Activated CD4-positive, CD25-positive, alpha-beta regulatory T cell treated with anti-CD3 and anti-CD28 coated beads, Interleukin-2, amount 50 U/mL, for 72 hours (primary cell): ENCODE measurements at regions not wholly inside any gene's neighbourhood (a gene's known extent, or its start where the extent isn't known, plus 50 kb on each side); places are given as distances from the start of the nearest gene placed in this dataset.

Experiments
- DNase-seq: peaks from one replicate; pipeline ENCODE4 v3.0.0; 2021

DNA sequence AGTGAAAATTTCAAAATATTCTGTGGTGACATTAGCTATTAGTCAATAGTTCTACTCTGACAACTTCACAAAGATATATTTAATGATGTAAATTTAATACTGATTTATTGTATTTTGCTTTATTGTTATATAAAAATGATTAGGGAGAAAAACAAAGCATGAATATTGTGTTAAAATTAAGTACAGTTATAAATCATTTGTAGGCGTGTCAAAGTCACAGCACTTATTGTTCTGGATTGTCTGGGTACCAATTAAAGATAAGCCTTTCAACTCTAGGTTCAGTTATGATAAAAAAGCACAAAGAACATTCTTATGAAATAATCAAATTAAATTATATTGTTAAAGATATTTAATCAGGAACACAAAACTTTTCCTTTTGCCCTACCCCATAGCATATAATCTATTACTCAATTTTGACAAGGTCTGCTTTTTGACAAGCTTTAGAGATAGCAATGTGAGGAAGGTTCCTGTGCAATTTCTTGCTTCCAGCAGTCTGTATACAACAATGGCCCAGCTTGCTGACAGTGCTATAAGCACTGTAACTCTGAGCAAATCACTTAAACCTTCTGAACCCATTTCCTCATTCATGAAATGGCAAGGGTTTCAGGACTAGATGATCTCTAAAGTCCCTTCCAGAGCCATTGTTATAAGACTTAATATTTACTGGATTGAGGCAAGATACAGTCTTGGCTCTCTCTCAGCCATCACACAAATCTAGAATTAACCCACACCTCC lies 910.3 kb upstream of the LCORL start:
- no peak for DNase-seq

DNA sequence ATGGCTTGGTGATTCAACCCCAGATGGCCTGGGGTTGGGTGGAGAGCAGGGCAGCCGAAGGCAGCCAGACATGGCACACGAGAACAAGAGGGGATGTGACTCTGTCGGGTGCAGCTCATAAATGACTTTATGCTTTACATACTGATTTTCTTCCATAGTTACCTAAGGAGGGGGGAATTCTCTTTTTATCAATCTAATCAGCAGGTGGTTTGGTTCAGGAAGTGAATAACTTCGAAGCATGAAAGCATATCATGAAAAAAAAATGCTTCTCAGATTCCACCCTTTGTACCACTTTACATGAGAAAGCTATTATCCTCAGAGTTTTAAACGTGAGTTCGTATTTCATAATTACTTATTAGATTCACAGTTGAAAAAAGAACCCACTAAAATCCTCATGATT lies 908.9 kb upstream of the LCORL start:
- no peak for DNase-seq

DNA sequence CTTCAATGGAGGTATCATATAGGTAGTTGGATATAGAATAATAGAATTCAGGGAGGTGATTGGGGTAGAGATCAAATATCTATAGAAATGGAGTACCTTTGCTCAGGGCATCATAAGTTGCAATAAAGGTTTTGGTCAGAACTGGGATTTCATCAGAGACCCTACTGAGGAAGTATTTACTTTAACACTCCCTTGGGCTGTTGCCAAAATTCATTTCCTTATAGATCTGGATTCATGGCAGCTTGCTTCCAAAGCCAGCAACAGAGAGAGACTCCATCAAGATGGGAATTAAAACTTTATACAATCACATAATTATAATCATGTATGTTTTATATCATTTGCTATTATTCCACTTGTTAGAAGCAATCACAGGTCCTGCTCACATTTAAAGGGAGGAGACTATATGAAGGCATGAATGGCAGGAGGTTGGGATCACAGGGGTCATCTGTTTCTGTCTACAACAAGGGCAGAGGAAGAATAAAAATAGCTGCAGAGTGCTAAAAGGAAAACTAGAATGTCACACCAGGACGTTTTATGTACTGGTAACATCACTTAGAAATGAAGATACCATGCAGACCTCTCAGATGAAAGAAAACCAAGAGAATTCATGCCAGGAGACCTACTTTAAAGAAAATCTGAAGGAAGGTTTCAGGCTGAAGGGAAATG lies 902.1 kb upstream of the LCORL start:
- DNase-seq = no peak

DNA sequence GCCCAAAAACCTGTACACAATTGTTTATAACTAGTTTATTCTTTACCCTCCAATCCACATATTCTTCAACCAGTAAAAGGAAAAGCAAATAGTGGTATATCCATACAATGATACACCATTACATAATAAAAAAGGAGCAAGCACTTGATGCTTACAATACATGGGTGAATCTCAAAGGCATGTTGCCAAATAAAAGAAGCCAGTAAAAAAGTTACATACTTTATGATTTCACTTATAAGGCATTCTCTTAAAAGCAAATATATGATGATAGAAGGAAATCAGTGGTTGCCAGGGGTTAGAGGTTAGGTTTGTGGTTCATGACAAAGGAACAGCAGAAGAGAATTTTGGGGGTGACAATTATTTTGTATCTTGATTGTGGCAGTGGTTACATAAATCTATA lies 896.1 kb upstream of the LCORL start:
- DNase-seq = no peak

DNA sequence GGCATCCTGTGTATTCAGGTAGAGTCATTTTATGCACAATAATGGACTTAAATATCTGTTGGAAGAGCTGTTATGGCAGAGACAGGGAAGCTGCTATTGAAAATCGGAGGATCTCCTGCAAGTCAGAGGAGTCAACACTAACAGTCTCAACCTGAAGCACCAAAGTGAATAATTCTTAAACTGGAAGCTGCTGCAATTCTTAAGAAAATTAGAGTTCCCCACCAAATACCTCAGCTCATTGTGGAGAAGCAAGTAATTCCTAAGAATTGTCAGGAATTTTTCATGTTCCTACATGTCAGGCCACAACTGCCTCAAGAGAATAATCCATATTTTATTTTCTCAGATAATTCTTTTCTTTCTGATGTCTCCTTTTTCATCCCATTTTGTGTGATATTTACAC lies 892.6 kb upstream of the LCORL start:
- no peak for DNase-seq

DNA sequence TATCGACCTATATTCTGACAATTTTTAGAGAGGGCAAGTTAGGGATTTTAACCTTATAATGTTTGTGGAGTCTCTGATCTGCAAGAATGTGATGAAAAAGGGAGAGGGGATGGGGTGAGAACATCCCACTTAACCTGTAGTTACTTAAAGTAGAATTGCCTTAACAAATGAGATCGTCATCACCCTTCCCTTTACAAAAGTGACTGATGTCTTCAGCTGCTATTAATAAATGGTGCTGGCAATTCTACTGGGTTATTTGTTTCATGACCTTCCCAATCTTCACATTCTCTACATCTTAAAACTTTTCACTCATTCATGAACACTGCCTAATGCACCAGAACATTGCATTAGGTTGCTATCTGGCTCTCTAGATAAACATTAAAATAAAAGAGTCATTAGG lies 873.4 kb upstream of the LCORL start:
- DNase-seq = no peak

DNA sequence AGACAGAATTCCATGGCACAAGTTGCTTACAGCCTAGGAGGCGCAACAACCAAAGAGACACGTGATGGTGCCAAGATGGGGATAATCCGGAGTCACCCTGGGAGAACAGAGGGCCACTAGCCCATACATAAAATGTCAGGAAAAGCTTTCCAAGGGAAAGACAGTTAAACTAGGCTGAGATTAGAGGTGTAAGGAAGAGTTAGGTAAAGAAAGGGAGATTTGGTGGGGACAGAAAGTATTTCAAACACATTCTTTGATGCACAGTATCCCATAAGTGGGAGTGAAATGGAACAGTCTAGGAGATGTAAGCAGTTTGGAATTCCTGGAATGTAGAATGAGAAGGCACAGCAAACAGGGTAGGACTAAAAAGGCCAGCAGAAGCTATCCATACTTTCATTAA lies 860.9 kb upstream of the LCORL start:
- no peak for DNase-seq

DNA sequence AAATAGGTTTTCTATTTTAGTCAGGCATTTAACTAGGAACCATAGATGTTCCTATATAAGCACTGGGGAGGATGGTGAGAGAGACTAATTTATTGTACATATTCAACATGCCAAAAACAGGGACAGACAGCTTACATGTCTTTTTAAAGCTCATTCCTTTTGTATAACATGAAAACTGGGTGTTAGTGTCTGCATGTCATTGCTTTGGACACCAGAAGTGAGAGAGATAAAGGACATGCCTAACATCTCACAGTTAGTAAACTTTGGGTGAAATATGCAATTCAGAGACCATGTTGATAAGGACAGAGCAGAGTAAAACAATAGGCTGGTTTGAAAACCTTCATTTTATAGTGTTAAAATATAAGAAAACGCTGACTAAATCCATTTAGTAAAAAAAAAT lies 860.0 kb upstream of the LCORL start:
- DNase-seq = no peak

DNA sequence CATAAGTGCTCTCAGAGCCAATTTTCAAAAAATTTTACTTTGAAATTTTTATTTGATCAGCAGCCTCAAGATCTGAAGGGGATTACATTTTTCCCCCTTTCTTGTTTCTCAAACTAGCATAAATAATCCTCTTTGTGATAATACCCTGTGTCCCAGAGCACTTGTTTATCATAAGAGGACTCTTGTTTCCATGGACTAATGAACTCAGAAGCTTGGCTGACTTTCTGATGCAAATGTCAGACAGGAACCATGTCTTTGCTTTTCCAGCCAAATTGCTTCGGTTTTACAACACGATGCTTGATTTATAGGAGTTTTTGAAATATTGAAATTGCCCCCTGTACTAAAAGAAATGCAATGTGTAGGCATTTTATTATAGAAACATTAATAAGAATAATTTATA lies 859.3 kb upstream of the LCORL start:
- DNase-seq = no peak

DNA sequence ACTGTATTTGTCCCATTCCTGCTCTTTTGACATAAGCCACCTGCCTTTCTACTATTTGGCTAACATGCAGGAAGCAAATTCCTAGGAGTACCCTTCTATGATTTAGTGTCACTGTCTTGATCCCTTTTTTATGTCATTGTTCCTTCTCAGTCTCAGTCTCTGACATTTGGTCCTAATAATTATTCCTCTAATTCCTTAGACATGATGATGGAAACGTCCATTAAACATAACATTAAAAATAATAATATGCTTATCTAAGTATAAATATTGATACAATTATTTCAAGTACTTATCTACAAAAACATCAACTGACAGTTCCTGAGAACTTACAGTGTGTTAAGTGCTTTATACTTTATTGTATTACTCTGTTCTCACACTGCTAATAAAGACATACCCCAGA lies 857.0 kb upstream of the LCORL start:
- no peak for DNase-seq

DNA sequence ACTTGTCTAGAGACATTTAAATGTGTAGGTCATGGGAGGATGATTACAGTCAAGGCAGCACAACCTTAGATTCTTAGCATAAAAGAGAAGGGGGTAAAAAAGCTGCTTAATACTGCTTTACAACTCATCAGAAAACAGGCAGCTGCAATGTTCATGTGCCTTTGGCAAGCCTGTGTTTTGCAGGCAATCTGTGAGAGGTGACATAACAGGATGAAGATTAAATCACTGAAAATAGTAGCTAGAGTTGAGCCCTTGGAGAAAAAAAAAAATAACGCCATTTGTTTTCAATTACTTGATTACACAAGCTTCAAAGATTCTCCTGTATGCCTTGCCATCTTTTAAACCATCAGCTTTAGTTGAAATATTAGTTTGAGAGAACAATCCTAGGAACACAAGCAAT lies 847.6 kb upstream of the LCORL start:
- no peak for DNase-seq

DNA sequence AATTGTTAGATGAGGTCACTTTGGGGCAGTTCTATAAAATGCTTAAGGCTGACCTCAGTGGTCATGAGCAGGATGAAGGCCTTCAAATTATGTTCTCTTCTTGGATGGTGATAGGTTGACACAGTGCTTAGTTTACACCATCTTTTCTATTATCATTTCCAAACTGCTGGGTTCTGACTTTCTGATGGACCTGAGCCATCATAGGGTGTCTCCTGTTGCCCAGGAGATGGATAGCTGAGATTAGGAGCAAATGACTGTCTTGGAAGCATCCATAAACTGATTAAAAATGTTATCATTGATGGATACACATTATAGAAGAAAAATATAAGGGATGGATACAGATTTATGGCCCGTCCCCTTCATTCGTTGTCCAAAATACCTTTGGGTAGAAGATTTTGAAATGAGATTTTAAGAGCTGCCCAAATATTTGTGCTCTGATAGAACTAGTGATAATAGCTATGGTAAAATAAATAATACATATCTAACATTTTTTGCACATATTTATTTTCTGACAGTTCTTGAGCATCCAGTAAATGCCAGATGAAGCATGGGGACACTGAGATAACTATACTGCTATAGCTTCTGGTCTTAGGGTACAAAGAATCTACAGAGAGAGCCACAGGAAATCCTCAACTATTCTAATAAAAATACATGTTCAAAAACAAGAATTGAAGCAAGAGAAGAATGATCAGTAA lies 839.4 kb upstream of the LCORL start:
- no peak for DNase-seq

DNA sequence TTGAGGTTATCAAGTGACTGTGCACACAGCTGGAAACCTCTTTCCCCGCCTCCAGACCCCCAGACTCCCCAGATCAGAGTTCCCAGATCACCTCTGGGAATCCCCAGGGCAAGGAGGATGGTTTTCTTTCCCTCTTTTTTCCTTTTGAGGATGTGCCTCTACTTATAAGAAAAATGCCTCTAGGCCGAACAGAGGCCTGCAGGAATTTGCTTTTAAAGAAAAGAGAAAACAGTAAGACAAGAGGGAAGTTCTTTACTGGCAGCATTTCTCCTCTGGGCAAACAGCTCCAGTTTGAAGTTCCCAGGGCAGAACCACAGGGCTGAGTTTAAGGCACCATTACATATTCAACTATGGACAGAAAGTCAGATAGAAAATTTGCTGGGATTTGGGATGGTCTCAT lies 837.9 kb upstream of the LCORL start:
- no peak for DNase-seq

DNA sequence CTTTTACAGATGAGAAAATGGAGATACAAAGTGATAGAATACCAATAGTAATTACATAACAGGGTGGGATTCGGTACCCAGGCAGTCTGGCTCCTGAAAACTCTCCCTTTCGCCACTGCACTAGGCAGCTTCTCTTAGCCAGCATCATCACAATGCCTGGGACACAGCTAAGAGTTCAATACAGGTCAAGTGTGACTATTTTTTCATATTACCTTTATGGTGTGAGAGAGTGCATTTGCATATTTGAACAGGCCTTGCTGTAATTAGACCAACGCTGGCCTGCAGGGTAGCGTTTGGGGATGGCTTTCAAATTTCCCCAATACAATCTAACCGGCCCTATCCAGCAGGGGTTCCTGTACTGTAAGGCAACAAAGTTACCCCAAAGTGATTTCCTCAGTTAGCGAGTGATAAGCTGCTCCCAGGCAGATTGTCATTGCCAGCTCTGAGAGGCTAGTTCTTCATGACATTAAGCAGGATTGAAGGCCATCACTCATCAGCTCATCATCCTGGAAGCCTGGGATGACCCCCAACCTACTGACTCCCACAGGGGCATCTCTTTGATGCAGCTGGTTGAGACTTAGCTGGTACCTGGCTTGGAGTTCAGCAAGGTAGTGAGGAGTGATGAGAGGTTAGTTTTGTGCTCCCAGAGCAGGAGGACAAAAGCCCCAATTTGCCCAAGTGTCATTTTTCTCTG lies 836.8 kb upstream of the LCORL start:
- DNase-seq = no peak

DNA sequence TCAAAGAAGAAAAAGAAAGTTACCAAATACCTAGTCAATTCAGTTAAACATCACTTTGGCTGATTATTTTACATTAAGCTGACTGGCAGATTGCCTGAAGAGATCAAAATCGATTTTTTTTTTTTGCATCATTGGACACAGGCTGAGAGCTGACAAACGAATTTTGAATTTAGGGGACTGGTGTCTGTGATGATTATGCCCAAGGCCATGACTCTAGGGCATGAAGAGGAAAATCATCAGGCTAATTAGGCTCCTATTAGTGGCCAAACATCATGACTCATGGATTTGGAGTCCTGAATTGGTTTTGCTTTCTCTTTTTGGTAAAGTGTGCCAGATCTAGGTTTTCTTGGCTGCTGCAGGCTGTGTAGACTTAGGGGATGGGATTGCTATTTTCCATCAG lies 829.3 kb upstream of the LCORL start:
- no peak for DNase-seq

DNA sequence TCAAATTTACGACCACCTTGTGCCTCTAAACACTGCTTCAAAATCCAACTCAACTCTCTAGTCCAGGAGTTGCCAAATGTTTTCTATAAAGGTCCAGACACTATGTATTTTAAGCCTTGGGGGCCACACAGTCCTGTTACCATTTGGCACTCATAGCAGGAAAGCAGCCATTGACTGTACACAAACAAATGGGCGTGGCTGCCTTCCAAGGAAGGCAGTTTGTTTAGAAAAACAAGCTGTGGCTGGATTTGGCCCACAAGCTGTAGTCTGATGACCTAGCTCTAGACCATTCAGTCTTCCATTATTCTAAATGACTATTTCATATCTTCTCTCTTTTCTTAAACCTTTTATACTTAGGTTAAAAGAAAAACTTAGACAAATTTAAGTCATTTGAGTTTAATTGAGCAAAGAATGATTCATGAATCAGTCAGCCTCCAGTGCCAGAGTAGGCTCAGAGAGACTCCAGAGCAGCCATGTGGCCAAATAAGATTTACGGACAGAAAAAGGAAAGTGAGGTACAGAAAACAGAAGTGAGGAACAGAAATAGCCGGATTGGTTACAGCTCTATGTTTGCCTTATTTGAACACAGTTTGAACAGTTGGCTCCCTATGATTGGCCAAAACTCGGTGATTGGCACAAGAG lies 825.8 kb upstream of the LCORL start:
- DNase-seq = no peak

DNA sequence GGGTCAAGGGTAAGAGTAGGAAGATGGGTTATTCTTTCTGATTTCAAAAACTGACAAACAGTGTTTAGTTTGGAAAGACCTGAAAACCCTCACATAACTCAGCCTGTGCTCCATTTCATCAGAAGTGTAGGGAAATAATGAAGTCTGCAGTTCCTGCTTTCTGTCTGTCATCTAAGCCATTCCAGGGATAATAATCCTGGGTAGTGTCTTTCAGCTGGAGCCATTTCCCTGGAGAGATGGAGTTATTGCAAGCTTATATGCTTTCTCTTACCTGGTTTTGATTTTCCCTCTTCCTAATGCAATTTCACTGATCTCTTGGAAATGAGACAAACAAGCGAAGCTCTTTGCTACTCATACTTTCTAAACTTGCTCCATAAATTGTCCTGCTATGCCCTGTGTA lies 824.8 kb upstream of the LCORL start:
- DNase-seq = no peak

DNA sequence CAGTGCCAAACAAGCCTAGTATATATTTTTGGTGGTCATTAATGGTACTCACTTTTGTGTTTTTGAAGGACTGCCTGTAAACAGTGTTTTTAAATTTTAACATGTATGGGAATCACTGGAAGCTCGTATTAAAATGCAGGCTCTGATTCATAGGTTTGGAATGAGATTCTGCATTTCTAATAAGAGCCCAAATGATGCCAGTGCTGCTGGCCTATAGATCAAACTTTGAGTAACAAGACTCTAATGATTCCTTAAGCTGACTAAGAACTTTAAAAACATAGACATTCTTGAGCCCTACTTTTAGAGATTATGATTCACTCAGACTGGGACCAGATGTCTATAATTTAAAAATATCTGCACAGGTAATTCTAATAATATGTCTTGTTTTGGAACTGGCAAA lies 823.2 kb upstream of the LCORL start:
- DNase-seq = no peak

DNA sequence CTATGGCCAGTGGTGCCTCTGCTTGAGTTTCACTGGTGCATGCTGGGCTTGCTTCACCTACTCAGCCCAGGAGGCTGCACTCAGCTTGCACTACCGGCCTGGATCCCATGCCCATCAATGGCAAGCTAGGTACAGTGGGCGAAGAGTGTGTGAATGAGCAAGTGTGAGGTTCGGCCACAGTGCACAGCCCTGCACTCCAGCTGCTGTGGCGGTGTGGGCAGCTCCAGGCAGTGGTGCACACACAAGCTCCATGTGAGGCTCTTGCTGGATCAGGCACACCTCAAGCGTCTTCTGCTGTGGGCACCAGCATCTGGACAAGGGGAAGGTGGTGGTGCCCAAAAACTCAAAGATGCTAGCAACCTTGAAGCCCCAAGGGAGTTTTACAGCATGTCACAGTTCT lies 820.9 kb upstream of the LCORL start:
- DNase-seq = no peak

DNA sequence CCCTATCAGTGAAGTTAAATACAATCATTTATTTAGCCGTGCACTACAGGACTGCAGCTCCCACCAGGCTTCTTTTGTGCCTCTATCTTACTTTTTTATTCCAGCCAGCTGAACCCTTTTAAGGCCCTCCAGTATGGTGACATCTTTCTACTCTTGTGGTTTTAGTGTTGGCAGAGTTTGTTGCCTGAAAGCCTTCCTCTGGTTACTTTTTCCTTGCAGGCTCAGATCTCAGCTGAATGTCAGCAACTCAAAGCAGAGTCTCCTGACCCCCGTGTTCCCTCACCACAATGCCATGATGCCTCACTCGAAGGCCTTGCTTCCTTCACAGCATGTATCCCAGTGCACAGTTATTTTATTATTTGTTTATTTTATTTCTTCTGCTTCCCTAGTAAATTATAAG lies 818.9 kb upstream of the LCORL start:
- DNase-seq = no peak

DNA sequence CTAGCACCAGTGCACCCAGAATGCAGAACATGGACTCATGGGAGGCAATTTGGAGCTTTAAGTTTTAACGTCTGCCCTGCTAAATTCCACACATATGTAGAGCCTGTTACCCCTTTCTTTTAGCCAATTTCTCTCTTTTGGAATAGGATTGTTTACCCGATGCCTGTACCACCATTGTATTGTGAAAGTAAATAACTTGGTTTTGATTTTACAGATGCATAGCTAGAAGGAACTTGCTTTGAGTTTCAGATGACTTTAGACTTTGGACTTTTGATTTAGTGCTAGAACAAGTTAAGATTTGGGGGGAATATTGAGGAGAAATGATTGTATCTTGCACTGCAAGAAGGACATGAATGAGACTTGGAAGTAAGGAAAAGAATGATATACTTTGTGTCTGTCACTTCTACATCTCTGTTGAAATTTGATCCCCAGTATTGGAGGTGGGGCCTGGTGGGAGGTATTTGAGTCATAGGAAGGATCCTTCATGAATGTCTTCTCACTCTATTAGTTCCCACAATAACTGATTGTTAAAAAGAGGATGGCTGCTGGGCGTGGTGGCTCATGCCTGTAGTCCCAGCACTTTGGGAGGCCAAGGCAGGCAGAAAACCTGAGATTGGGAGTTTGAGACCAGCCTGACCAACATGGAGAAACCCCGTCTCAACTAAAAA lies 794.8 kb upstream of the LCORL start:
- no peak for DNase-seq

DNA sequence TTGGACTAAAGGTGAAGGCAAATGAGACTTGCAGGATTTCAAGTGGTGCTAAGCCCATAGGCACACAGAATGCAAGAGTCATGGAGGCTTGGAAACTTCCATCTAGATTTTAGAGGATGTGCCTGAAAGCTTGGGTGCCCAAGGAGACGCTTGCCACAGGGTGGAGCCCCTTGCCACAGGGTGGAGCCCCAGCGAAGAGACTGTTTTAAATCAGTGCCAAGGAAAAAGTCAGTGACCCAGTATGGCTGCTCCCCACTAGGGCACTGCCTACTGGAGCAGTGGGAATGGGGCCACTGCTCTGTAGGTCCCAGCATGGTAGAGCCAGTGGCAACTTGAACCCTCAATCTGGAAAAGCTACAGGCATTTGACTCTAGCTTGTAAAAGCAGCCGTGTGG lies 794.2 kb upstream of the LCORL start:
- DNase-seq = no peak
